K562 (cell line): ENCODE measurements at regions not wholly inside any gene's neighbourhood (a gene's known extent, or its start where the extent isn't known, plus 50 kb on each side); places are given as distances from the start of the nearest gene placed in this dataset.
"Not testable (repeated sequence)": the region's sequence is repeated elsewhere in the genome, so short reads cannot be mapped to it uniquely, and the experiment has no call there.

Experiments used
- ATAC-seq: fragments of 200-7000 bp; cut with Tn5 transposase; 3 replicates; pipeline ENCODE4 v1.9.1; 2020; ENCODE audit warnings: moderate library complexity
- BruUV-seq: library from RNA; stranded (reverse); fragments of 400-500 nt; replicated peaks from 2 replicates; lab custom pipeline; 2021; lab: Mats Ljungman, UMichigan
- CTCF ChIA-PET: fragments of 300-600 bp; formaldehyde crosslinking; extraction: SDS; loops from one replicate; lab custom pipeline; 2021; ENCODE audit warnings: low intra/inter-chr PET ratio; lab: Yijun Ruan, JAX
- POLR2A ChIA-PET: fragments of 300-600, 350-650 bp; sonication (Branson Sonifier 250); formaldehyde crosslinking; extraction: SDS; loops from one replicate; lab custom pipeline; 2021; ENCODE audit warnings: antibody characterized with exemption, inconsistent platforms; lab: Yijun Ruan, JAX
- DNase-seq, 4 experiments: peaks; one replicate each; pipeline versions ENCODE4 v3.0.0 to v3.0.0-alpha.2; 2011 to 2018; ENCODE audit warnings: low spot score in 3 of 4, mixed read lengths in 3 of 4; ENCODE audit errors: extremely low read depth in 1 of 4
- FAIRE-seq: peaks from 2 replicates; lab custom pipeline; 2011; peaks lifted over from hg19 to GRCh38; lab: Jason Lieb, UNC
- H2AFZ ChIP-seq: 2 replicates; pipeline ENCODE4 v1.6.0; 2011; ENCODE audit warnings: low read depth, low read length, control low read depth, inconsistent platforms
- H3K27ac ChIP-seq: fragments of 200-600 bp; 3 replicates; pipeline ENCODE4 v1.8.0; 2011; ENCODE audit warnings: low read depth, mild to moderate bottlenecking, control low read depth, inconsistent platforms, low read length, moderate library complexity, mixed read lengths; ENCODE audit errors: extremely low read depth
- H3K27me3 ChIP-seq, 2 experiments: fragments of 300-600 bp in 1 of 2; 2 replicates in 1 of 2; 3 replicates in 1 of 2; pipeline versions ENCODE4 v1.6.0 to v1.8.0; 2011; ENCODE audit warnings: inconsistent platforms in 2 of 2, low read length in 2 of 2, mild to moderate bottlenecking in 1 of 2, mixed read lengths in 1 of 2, moderate library complexity in 1 of 2; ENCODE audit not compliant: control insufficient read depth in 2 of 2, insufficient read depth in 2 of 2
- H3K36me3 ChIP-seq: fragments of 300-600 bp; 3 replicates; pipeline ENCODE4 v1.8.0; 2011; ENCODE audit warnings: mild to moderate bottlenecking, low read length, inconsistent platforms; ENCODE audit not compliant: control insufficient read depth, insufficient read depth
- H3K4me1 ChIP-seq, 2 experiments: fragments of 200-600 bp in 1 of 2; replicated peaks in 1 of 2; 2 replicates in 1 of 2; 3 replicates in 1 of 2; pipeline versions ENCODE4 v1.5.1 to v1.8.0; 2011; ENCODE audit warnings: inconsistent platforms in 2 of 2, low read length in 2 of 2, mild to moderate bottlenecking in 1 of 2, mixed read lengths in 1 of 2, moderate library complexity in 1 of 2; ENCODE audit not compliant: control insufficient read depth in 2 of 2, insufficient read depth in 2 of 2
- H3K4me2 ChIP-seq: 2 replicates; pipeline ENCODE4 v1.6.1; 2011; ENCODE audit warnings: low read length, control low read depth, inconsistent platforms, mixed read lengths; ENCODE audit not compliant: insufficient read depth
- H3K4me3 ChIP-seq: fragments of 200-600 bp; sonication (generic), shearing (Covaris generic); 2 replicates; pipeline ENCODE4 v1.5.1; 2016; ENCODE audit warnings: control low read depth, inconsistent platforms
- H3K79me2 ChIP-seq: fragments of 200-600 bp; 3 replicates; pipeline ENCODE4 v1.8.0; 2011; ENCODE audit warnings: low read length, inconsistent platforms; ENCODE audit not compliant: control insufficient read depth, insufficient read depth
- H3K9ac ChIP-seq, 2 experiments: 2 replicates each; pipeline versions ENCODE4 v1.6.0 to v1.6.1; 2011; ENCODE audit warnings: low read depth in 2 of 2, low read length in 2 of 2, control low read depth in 1 of 2, inconsistent platforms in 1 of 2, mild to moderate bottlenecking in 1 of 2, mixed read lengths in 1 of 2; ENCODE audit not compliant: insufficient read depth in 1 of 2
- H3K9me1 ChIP-seq: one replicate; pipeline ENCODE4 v1.6.0; 2011; ENCODE audit warnings: inconsistent platforms, mild to moderate bottlenecking, low read length, moderate library complexity; ENCODE audit not compliant: control insufficient read depth, insufficient read depth
- H3K9me3 ChIP-seq: replicated peaks from 2 replicates; pipeline ENCODE4 v1.5.1; 2011; ENCODE audit warnings: low read depth, low read length, inconsistent platforms; ENCODE audit not compliant: control insufficient read depth, insufficient read depth
- H4K20me1 ChIP-seq: replicated peaks from 2 replicates; pipeline ENCODE4 v1.6.1; 2011; ENCODE audit warnings: low read length, inconsistent platforms, mixed read lengths; ENCODE audit not compliant: control insufficient read depth, insufficient read depth
- CXXC5 ChIP-seq: fragments of 250-450 bp; sonication (Bioruptor Pico); IDR thresholded peaks from 2 replicates; pipeline ENCODE4 v1.8.0; 2022; ENCODE audit warnings: inconsistent platforms, mild to moderate bottlenecking, moderate library complexity
- DPF2 ChIP-seq: fragments of 450-650 bp; IDR thresholded peaks from 2 replicates; pipeline ENCODE4 v1.6.1; 2016
- HDAC1 ChIP-seq, 2 experiments: fragments of 450-650 bp; IDR thresholded peaks; 2 replicates each; pipeline ENCODE4 v1.6.1; 2016 to 2017; ENCODE audit warnings: inconsistent platforms in 1 of 2, mild to moderate bottlenecking in 1 of 2, moderate library complexity in 1 of 2
- L3MBTL2 ChIP-seq: fragments of 450-650 bp; IDR thresholded peaks from 2 replicates; pipeline ENCODE4 v1.6.1; 2016; ENCODE audit warnings: mild to moderate bottlenecking, moderate library complexity
- SMARCC2 ChIP-seq: fragments of 450-650 bp; IDR thresholded peaks from 2 replicates; pipeline ENCODE4 v1.6.1; 2017; ENCODE audit warnings: antibody characterized with exemption, moderate library complexity, mild to moderate bottlenecking, low read depth
- WGBS: fragments of 100-300 bp; shearing (Covaris generic); methylation state at CpG from one replicate; pipeline ENCODE4 v1.1.6; 2016; ENCODE audit warnings: low coverage, mixed read lengths; ENCODE audit not compliant: insufficient coverage; ENCODE audit errors: missing lambda C conversion rate; 5-methylcytosine and 5-hydroxymethylcytosine counted together
- in situ Hi-C: fragments of 300-500 bp; cut with MboI; formaldehyde crosslinking; loops from 4 replicates; pipeline ENCODE4 v1.15.0; 2018; ENCODE audit warnings: inconsistent platforms, mixed read lengths
- intact Hi-C: fragments of 100-400 bp; cut with micrococcal nuclease; formaldehyde crosslinking; loops from 2 replicates; pipeline ENCODE4 v1.14.2; 2022
- TF ChIP-seq, protein P1 (sequence below): fragments of 450-650 bp; IDR thresholded peaks from 2 replicates; pipeline ENCODE4 v1.6.1; 2017; ENCODE audit warnings: antibody characterized with exemption, mild to moderate bottlenecking
- TF ChIP-seq, protein P2 (sequence below), 2 experiments: fragments of 450-650 bp; IDR thresholded peaks; 2 replicates each; pipeline ENCODE4 v1.6.1; 2016

DNA sequence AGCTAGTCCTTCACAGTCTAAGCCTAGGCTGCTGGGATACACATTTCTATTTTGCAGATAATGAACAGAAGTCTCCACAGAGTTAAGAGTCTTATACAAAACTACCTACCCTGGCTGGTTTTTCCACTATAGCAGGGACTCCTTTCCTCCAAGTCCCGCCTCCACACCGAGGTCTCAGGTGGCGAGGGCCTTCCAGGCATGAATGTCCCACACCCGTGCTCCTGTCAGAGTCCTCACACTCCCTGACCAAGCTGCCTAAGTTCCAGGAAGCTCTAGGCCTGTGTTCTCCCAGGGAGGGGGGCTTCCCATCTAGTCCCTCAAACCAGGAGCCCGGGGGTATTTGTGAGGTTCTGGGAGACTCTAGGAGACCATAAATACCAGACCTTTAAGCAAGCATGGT lies 293.2 kb downstream of the BCL2L11 start:
- intact Hi-C loops, BruUV-seq, POLR2A ChIA-PET, H3K4me2 ChIP-seq, H3K9ac ChIP-seq, H4K20me1 ChIP-seq, in situ Hi-C loops, H2AFZ ChIP-seq, H3K9me3 ChIP-seq, CTCF ChIA-PET, H3K27me3 ChIP-seq, H3K9me1 ChIP-seq, H3K36me3 ChIP-seq, FAIRE-seq, H3K4me3 ChIP-seq: not testable (repeated sequence)
- 0 out of 3 replicates have a peak overlapping the region, but pooled peaks have one; percentile 8 for H3K27ac ChIP-seq
- H3K4me1 ChIP-seq = peaks cover 0 to 13% of the 10 kb centered on the region in 2 experiments; a peak in 3 of 5 replicates
- DNase-seq (peak in 1 of 4 experiments; percentile 42), ATAC-seq (peak; percentile 40)
- peaks cover 38% of the 10 kb centered on the region for H3K79me2 ChIP-seq
- WGBS = 26% methylated on average over 4 of the region's 5 CpGs

DNA sequence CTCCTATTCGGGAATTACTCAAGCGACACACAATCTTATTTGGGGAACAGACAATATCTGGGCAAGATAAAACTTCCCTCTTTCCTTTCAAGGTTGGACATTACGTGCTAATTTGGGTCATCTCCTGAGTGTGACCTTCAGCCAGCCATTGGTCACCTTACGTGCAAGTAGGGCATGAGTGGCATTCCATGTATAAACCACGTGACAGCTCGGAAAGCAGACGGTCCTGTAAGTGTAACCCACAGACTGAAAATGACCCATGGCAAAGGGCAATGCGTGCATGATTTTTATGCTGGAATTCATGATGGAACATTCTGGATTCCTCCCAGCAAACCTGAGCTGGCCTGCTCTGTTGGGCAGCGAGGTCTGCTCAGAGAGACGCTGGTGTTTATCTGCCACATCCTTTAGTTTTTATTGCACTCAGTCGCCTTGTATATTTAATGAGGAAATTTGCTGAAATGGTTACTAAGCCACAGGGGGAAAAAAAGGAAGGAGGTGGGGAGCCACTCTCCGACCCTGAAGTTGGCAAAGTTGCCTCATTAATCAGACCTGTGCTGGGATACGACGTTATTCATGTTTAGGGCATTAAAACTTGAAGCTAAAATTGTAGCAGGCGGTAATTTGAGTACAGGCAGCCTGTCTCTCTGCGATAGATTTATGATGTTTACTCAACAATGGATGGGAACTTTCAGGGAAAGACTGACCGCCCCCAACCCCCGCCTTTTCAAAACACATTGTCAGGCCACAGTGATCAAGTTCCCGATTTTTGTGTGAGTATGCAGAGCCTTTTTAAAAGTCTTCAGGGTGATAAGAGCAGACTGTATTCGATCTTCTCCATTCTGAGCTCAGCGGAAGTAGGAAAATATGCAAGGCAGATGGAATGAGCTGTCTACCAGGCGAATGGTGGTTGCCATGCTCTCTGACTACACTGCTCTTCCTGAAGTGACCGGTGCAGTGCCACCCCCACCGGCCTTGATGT lies 295.3 kb downstream of the BCL2L11 start:
- H3K4me3 ChIP-seq, H3K9me3 ChIP-seq, H3K36me3 ChIP-seq, in situ Hi-C loops, H2AFZ ChIP-seq, H4K20me1 ChIP-seq, intact Hi-C loops, CTCF ChIA-PET, H3K9ac ChIP-seq, H3K9me1 ChIP-seq, H3K27me3 ChIP-seq, POLR2A ChIA-PET: not testable (repeated sequence)
- peak; percentile 63 for ATAC-seq
- whole genome bisulfite sequencing = 17% methylated on average over 11 of the region's 24 CpGs
- TSS peak; percentile 31 for BruUV-seq
- Histone ChIP-seq H3K4me2 (peak overlapping the region; percentile 51), H3K4me1 (peaks cover 3 to 14% of the 10 kb centered on the region in 2 experiments; a peak in 4 of 5 replicates), H3K27ac (peak overlapping the region; percentile 61; the same call in 2 of the 3 replicates), H3K79me2 (peaks cover 46% of the 10 kb centered on the region)
- peak; percentile 4 to 63 (median 9) for DNase-seq
- FAIRE-seq = peak; percentile 89
- TF ChIP-seq HDAC1 (IDR thresholded peaks at IDR 0.05) (peak in 1 of 2 experiments; percentile 42; a peak in 1 of 4 replicates), L3MBTL2 (peak; percentile 27; the same call in 1 of the 2 replicates), CXXC5 (CRISPR knock-in tag) (0 out of 2 replicates have a peak, but pooled peaks have one; percentile 20), DPF2 (0 out of 2 replicates have a peak, but pooled peaks have one; percentile 31), SMARCC2 (0 out of 2 replicates have a peak, but pooled peaks have one; percentile 23)
- TF ChIP-seq, protein P1, sequence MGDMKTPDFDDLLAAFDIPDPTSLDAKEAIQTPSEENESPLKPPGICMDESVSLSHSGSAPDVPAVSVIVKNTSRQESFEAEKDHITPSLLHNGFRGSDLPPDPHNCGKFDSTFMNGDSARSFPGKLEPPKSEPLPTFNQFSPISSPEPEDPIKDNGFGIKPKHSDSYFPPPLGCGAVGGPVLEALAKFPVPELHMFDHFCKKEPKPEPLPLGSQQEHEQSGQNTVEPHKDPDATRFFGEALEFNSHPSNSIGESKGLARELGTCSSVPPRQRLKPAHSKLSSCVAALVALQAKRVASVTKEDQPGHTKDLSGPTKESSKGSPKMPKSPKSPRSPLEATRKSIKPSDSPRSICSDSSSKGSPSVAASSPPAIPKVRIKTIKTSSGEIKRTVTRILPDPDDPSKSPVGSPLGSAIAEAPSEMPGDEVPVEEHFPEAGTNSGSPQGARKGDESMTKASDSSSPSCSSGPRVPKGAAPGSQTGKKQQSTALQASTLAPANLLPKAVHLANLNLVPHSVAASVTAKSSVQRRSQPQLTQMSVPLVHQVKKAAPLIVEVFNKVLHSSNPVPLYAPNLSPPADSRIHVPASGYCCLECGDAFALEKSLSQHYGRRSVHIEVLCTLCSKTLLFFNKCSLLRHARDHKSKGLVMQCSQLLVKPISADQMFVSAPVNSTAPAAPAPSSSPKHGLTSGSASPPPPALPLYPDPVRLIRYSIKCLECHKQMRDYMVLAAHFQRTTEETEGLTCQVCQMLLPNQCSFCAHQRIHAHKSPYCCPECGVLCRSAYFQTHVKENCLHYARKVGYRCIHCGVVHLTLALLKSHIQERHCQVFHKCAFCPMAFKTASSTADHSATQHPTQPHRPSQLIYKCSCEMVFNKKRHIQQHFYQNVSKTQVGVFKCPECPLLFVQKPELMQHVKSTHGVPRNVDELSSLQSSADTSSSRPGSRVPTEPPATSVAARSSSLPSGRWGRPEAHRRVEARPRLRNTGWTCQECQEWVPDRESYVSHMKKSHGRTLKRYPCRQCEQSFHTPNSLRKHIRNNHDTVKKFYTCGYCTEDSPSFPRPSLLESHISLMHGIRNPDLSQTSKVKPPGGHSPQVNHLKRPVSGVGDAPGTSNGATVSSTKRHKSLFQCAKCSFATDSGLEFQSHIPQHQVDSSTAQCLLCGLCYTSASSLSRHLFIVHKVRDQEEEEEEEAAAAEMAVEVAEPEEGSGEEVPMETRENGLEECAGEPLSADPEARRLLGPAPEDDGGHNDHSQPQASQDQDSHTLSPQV = peak; percentile 64
- TF ChIP-seq, protein P2, sequence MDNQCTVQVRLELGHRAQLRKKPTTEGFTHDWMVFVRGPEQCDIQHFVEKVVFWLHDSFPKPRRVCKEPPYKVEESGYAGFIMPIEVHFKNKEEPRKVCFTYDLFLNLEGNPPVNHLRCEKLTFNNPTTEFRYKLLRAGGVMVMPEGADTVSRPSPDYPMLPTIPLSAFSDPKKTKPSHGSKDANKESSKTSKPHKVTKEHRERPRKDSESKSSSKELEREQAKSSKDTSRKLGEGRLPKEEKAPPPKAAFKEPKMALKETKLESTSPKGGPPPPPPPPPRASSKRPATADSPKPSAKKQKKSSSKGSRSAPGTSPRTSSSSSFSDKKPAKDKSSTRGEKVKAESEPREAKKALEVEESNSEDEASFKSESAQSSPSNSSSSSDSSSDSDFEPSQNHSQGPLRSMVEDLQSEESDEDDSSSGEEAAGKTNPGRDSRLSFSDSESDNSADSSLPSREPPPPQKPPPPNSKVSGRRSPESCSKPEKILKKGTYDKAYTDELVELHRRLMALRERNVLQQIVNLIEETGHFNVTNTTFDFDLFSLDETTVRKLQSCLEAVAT (IDR thresholded peaks at IDR 0.05) = peak in 1 of 2 experiments; percentile 43; a peak in 1 of 4 replicates
